ENCODE measurements at regions not wholly inside any gene's neighbourhood (a gene's known extent, or its start where the extent isn't known, plus 50 kb on each side); places are given as distances from the start of the nearest gene placed in this dataset.

GRCh38 chr16:8158051-8158450, 432.3 kb downstream of the TMEM114 start:
- TF ChIP-seq REST (IDR thresholded peaks at IDR 0.05; ENCODE audit: insufficient read depth in 1 of 2, low read depth in 2 of 2, low read length in 2 of 2) = no peak
- TF ChIP-seq SIN3A (IDR thresholded peaks at IDR 0.05; ENCODE audit: borderline replicate concordance, insufficient read depth, low read length) = no peak
- no peak for TF ChIP-seq POLR2AphosphoS5 (IDR thresholded peaks at IDR 0.05; ENCODE audit: low read depth, low read length)
- TF ChIP-seq TAF1 (IDR thresholded peaks at IDR 0.05; ENCODE audit: borderline replicate concordance, insufficient read depth, low read length) = no peak

All from PFSK-1 (cell line).